ENCODE measurements at regions not wholly inside any gene's neighbourhood (a gene's known extent, or its start where the extent isn't known, plus 50 kb on each side); places are given as distances from the start of the nearest gene placed in this dataset.

DNA sequence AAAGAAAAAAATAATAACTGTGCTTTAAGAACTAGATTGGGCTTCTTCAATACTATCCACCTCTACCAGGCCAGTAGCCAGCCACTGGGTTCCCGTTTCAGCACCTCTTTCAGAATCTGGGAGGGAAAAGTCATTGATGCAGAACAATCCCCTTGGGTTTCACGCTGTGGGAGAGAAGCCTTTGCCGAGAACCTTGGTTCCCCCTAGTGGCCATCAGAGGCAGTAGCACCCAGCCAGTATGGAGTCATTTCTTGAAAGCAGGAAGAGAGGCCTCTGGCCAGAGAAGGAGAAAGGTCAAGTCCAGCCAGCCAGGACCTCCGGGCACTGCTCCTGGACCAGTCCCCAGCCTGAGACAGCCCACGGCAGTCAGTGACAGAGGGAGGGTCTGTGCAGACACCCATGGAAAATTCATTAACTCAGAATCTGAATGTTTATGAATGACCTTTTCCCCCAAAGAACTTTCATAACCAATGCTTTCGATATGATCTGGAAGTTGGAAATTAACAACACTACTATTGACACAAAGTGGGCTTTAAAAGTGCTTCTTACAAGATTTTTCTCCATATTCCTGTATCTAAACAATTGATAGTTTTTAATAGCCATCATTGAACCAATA, 51.2 kb upstream of the CDH5 start:
- DNase-seq (ENCODE audit: extremely low read depth in 1 of 11, low read depth in 9 of 11, low spot score in 4 of 11), result peak; percentile 41 to 77 (median 68)

DNA sequence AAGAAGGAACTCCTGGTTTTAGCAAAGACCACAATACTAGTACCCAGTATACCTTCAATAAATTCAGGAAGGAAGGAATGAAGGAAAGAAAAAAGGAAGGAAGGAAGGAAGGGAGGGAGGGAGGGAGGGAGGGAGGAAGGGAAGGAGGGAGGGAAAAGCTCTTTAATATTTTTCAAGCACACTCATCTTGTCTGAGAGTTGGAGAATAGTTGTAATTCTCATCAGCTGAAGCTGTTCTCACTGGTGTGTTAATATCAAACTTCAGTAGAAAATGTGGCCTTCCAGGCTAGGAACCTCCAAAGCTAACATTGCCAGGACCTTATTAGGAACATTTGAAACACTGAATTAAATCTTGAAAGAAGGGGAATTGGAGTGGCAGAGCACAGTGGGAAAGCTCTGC, 55.2 kb upstream of the CDH5 start:
- DNase-seq (ENCODE audit: extremely low read depth in 1 of 11, low read depth in 9 of 11, low spot score in 4 of 11), result no peak

DNA sequence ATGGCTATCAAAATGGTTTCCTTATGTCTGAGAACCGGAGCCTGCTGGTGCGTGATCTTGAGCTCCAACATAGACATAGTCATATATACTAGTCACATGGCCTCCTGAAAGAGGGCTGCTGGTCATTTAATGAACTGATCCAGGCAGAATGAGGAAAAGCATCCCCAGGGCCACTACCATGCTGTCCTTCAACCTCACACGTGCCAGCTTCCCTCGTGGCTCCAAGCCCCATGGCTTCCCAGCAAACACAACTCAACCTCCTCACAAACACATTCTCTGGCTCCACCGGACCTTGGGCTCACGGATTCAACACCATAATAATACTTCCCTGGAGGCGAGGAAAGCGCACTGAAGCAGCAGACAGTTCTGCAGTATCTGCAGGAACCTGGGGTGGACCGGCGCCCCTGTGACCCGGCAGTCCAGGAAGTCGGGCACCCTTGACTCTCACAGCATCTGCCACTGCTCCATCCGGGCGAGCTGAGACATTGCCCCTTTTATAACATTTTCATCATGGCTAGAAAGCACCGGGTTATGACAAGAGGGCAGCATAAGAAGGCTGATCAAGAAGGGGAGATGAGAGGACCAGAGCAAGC, 57.2 kb upstream of the CDH5 start:
- no peak for DNase-seq (ENCODE audit: extremely low read depth in 1 of 11, low read depth in 9 of 11, low spot score in 4 of 11)

DNA sequence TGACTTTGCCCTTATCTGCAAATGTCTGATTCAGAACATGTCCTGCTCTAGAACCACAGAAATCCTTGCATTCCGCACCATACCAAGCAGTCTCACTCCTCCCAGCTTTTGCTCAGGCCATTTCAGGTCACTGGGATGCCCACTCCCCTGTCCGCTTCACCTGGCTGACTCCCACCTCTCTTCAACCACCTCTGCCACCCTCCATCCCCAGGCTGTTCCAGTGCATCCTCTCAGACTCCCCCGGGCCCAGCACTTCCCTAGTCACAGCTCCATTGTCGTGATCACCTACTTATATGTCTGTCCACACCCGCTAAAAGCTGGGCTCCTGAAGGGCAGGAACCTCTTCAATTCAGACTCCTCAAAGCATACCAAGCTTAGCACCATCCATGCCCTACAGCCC, 58.4 kb upstream of the CDH5 start:
- no peak for DNase-seq (ENCODE audit: extremely low read depth in 1 of 11, low read depth in 9 of 11, low spot score in 4 of 11)

DNA sequence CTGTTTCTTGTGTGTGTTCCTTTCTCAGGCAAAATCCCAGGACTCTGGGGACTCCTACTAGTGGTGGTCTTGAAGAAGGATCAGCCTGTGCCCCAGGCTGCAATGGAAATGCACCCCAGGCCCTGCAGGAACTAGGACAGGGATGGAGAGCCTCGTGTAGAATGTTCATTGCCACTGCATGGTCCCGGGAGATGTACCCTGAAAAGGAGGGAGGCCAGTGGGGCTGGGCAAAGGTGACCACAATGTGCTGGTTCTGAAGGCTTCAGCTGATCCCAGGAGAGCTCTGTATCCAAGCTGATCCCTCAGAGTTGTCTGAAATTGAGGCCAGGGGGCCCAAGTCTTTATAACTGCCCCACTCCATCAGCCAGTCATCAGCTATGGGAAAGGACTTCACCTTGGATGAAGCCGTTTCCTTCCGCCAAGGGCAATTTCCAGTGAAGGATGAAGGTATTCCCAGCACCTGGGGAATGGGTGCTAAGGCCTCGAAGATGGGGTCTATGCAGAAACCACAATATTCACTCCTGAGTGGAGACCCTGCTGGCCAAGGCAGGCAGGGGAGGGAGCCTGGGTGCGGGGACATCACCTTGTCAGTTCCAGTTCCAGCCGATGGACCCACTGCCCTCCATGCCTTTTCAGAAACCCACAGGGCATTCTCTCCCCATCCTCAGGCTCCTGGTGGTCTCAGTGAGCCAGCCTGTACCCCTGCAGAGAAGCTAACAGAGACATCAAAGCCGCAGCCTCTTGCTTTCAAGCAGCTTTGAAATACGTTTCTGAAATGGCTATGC, 59.9 kb upstream of the CDH5 start:
- no peak for DNase-seq (ENCODE audit: extremely low read depth in 1 of 11, low read depth in 9 of 11, low spot score in 4 of 11)

DNA sequence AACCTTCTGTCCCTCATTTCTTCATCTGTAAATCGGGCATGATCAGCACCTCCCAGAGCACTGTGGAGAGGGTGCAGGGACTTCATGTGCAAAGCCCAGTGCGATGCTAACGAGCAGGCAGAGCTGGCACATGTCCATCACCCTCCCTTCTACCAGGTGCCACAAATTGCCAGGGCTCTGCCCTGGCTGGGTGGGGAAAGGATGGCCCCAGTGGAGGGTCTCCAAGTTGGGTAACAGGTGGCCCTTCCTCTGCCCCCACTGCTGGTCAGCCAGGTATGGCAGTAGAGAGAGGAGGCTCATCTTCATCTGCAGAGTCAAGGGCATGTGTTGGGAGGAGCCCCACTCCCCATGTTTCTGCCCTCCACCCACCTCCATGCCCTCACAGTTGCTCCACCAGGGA, 61.5 kb upstream of the CDH5 start:
- no peak for DNase-seq (ENCODE audit: extremely low read depth in 1 of 11, low read depth in 9 of 11, low spot score in 4 of 11)

DNA sequence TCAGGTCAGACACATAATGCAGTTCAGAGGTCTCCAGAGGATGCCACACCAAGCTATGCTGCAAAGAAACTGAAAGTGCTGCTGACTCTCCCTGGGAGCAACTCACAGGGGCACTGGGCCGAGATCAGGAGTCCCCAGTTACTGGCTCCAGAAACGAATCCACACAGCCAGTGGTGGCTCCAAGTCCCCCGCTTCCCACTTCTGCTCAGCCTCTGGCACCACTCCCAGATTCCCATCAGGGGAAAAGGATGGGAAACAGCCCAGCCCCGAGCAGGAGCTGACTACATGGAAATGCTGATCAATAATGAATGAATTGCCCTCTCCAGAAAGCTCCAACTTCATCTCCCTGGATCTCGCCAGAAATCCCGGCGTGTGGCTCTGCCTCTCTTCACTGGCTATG, 62.3 kb upstream of the CDH5 start:
- DNase-seq (ENCODE audit: extremely low read depth in 1 of 11, low read depth in 9 of 11, low spot score in 4 of 11), result no peak

DNA sequence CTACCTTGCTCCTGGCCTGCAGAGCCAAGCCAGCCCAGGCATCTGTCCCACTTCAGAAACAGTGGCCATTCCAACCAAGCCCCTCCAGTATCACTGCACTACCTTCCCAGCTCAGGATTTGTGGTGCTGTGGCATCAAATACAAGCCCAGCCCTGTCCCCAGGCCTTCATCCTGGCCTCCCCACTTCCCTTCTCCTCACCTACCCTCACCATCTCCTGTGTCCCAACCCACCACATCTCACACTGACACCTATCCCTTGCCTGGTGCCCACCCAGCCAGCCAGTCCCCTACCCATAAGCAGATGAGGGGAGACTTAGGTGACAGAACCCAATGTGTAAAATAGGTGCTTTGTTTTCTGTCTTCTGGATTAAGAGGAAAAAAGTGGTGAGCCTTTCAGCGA, 66.0 kb upstream of the CDH5 start:
- DNase-seq (ENCODE audit: extremely low read depth in 1 of 11, low read depth in 9 of 11, low spot score in 4 of 11), result no peak

DNA sequence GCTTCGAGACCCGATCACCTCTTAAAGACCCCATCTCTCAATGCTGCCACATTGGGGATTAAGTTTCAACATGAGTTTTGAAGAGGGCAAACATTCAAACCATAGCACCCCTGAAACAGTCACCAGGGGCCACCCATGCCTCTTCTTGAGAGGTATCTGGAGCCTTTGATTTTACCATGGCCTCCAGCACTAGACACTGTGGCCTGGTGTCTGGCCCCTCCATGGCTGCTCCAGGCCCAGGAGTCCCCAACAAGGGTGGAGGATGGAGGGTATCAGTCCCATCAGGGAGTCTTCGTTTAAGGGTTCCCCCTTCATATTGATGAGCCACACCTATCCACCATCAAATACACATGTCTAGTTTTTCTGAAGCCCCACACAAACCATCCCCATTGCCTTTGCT, 66.5 kb upstream of the CDH5 start:
- DNase-seq (ENCODE audit: extremely low read depth in 1 of 11, low read depth in 9 of 11, low spot score in 4 of 11), result no peak

DNA sequence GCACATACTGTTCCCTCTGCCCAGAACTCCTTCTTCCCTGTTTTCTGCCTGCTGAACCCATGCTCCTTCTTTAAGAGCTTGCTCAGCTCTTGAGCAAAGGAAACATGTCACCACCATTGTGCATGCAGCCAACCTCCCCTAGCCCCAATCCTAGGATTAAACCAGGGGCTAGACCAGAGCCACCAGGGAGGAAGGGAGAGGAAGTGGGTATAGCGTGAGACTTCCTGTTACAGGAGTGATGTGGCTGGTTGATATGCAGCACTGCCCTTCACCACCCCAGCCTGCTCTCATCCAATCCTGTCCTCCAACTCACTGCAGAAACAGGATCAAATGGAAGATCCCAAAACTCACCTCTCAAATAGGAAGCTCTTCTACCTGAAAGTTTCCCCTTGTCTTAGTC, 67.1 kb upstream of the CDH5 start:
- DNase-seq (ENCODE audit: extremely low read depth in 1 of 11, low read depth in 9 of 11, low spot score in 4 of 11), result no peak

DNA sequence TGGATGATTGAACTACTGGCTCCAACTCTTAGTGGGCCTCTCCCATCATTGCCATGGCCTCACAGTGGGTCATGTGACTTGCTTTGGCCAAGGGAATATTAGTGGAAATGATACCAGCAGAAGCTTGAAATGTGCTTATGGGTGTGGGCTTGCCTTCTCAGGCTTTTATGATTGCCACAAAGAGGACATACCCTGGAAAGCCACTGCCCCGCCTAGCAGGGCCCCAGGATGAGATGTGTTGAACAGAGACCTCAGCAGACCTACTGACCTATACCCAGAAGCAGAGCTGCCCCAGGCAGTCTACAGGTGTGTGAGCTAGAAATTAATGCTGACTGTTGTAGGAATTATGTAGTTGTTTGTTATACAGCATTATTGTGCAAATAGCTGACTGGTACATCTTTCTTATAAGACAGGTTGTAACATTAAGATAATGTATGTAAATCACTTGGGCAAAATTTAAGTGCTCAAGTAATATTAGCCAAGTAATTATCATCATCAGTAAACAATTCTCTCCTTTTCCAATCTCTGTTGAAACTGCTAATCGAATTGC, 67.8 kb upstream of the CDH5 start:
- DNase-seq (ENCODE audit: extremely low read depth in 1 of 11, low read depth in 9 of 11, low spot score in 4 of 11), result no peak

DNA sequence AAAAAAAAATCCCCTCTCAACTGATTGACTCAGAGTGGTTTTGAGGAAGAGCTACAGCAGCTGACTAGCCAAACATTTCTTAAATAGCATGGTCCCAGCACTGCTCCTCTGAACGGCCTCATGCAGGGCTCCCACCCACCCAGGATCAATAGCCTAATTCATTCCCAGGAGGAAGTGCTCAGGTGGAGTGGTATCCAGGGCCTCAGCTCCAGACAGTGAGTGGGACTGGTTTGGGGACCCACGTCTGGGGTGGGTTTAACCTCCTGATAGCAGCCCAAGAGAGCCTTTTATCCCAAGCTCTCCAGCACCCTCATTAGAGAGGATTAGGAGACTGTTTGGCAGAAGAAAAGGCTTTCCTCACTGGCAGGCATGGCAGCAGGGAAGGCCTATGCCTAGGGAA, 68.5 kb upstream of the CDH5 start:
- no peak for DNase-seq (ENCODE audit: extremely low read depth in 1 of 11, low read depth in 9 of 11, low spot score in 4 of 11)

DNA sequence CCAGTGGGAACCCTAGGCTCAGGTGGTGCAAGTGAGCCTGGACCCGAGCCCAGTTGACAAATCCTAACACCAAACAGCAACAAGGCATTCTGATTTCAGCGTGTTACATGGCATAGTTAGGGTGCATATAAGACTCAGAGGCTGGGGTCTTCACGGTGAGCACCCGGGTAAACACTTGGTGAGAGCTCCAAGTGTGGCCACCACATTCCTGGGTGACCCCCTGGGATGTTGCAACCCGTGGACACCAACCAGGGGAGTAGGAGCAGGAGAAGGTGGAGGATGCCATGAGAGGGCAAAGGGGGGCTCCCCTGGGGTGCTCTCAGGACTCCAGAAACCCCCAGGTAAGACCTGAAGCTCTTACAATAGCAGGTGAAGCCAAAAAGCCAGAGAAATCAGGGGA, 69.9 kb upstream of the CDH5 start:
- DNase-seq (ENCODE audit: extremely low read depth in 1 of 11, low read depth in 9 of 11, low spot score in 4 of 11), result no peak

DNA sequence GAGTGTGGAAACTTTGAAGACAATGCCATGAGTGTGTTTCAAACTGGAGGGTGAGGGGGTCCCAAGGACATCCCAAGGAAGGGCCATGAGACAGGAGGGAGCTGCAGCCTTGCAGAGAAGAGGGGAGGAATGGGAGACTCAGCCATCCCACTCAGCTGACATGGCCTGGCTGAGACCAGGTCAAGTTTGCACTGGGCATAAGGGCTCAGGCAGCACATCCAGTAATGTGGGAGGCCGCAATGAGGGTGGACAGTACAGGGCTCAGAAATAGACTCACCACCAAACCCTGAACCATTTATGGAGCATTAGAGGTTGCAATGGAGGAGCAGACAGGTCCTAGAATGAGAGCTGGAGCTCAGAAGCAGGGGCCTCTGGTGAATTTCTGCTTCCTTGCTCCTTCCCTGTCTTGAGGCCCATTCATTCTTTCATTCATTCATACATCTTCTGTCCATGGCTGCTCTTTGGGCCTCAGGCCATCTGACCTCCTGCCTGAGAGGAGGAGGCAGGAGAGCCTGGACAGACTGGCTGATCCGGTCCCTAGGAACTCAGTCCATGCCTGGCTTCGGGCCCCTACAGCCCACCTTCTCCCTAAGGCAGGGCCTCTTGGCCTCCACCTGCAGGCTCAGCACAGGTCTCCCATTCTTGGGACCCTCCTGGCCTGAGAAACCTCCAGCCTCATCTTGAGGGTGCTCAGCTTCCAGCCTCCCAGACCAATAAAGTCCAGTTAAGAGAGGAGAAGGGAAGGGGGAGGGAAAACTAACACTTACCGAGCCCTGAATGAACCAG, 70.5 kb upstream of the CDH5 start:
- no peak for DNase-seq (ENCODE audit: extremely low read depth in 1 of 11, low read depth in 9 of 11, low spot score in 4 of 11)

DNA sequence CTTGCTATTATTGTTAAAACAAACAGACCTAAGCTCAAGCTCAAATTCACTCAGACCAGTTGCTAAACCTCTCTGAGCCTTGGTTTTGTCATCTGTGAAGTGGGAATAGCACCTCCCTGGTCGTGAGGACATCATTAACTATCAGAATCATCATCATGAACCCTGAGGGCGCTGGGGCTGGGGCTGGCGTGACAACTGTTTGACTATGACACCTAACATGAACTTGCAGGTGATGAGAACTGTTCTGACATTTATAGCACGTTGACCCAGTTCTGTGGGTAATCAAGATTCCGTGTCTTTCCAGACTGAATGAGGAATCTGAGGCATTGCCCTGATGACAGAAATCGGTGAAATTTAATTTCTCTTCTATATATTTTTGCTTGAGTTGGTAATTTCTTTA, 71.3 kb upstream of the CDH5 start:
- no peak for DNase-seq (ENCODE audit: extremely low read depth in 1 of 11, low read depth in 9 of 11, low spot score in 4 of 11)

DNA sequence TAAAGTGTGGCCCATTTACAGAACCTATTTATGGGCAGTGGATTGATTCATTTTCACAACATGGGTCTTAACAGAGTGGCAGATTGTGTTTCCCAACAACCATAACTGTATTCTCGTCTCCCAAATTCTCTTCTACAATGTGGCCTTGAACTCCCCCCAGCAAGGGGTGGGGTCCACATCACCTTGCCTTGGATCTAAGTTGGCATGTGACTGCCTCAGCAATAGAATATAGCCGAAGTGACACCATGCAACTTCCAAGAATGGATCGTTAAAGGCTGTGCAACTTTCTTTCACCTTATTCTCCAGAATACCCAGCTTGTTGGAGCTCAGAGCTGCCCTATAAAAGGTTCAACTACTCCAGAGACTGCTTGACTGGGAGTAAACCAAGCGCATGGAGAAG, 72.0 kb upstream of the CDH5 start:
- no peak for DNase-seq (ENCODE audit: extremely low read depth in 1 of 11, low read depth in 9 of 11, low spot score in 4 of 11)

DNA sequence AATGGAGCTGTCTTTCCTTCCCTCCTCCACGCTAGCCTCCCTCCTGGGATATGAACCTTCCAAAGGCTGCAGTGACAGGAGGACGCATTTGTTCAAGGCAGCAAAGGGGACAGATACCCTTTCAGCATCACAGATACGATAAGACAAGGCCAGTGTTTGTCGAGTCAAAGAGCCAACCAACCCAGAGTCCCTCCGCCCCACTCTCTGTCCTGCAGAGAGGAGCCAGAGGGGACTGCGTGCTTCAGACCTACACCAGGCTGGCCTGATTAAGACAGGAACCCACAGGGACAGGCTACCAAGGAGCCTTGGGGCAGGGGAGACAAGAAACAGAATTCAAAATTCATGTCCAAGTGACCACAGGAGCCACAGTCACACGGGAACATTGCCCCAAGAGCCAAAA, 72.6 kb upstream of the CDH5 start:
- DNase-seq (ENCODE audit: extremely low read depth in 1 of 11, low read depth in 9 of 11, low spot score in 4 of 11), result no peak

DNA sequence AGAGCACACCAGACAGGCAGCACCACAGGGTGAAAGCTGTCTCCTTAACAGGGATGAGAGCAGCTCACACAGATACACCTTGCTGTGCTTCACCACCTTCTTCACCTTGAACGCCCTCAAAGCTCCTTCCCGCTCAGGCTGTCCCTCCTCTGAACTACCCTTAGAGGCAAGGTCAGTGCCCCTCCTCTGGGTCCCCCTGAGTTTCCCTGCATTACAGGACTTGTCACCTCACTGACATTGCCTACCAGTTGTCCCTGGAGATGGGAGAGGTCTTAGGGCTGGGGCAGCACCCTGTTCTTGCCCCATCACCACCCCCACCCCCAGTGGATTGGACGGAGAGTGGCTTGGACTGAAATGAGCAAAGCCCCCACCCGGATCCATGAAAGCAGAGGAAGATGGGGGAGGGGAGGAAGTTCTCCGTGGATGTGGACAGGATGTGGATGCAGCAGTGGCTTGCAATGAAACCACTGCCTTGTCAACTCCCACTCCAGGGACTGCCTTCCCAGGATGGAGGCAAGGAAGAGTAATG, 73.2 kb upstream of the CDH5 start:
- no peak for DNase-seq (ENCODE audit: extremely low read depth in 1 of 11, low read depth in 9 of 11, low spot score in 4 of 11)

DNA sequence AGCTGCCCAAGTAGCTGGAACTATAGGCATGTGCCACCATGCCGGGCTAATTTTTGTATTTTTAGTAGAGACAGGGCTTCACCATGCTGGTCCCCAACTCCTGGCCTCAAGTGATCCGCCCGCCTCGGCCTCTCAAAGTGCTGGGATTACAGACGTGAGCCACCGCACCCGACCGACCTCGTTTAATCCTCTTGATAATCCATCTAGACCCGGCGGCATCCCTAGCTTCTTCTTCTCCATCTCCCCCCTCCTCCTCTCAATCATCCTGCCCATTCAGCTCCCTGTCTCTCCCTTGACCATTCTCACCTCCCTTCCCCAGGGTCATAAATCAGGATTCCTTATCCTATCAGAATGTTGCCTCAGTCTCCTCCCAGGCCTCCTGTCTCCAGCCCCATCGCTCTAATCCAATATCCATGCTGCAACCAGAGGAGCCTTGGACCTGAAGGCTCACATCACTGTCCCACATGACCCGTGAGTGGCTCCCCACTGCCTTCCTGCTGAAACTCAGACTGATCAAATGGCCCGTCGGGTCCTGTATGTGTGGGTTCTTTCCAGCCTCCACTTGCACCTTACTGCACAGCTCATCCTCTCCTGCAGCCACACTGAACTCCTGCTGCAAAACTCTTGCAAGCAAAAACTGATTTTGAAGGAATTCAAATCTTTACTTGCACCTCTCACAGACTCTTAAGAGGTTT, 74.1 kb upstream of the CDH5 start:
- DNase-seq (ENCODE audit: extremely low read depth in 1 of 11, low read depth in 9 of 11, low spot score in 4 of 11), result no peak

All from renal cortex interstitium (tissue), 11 donors.